Activated naive CD4-positive, alpha-beta T cell treated with anti-CD3 and anti-CD28 coated beads, Interleukin-2, amount 50 U/mL, for 72 hours (primary cell): ENCODE measurements at regions not wholly inside any gene's neighbourhood (a gene's known extent, or its start where the extent isn't known, plus 50 kb on each side); places are given as distances from the start of the nearest gene placed in this dataset.

Source experiments
- ATAC-seq, 2 donors: fragments of 150-1000 bp; cut with Tn5 transposase; 2 replicates each; pipeline ENCODE4 v1.10.0; 2021; ENCODE audit warnings: mild to moderate bottlenecking in 2 of 2, moderate library complexity in 2 of 2
- DNase-seq, 2 donors: peaks; one replicate each; pipeline ENCODE4 v3.0.0; 2021 to 2022; ENCODE audit warnings: low spot score in 2 of 2
- H3K27ac Mint-ChIP-seq, 2 donors: one replicate each; pipeline ENCODE4 v1.8.0; 2022; ENCODE audit warnings: mild to moderate bottlenecking in 2 of 2, mixed read lengths in 2 of 2
- H3K36me3 Mint-ChIP-seq, 2 donors: one replicate each; pipeline ENCODE4 v1.8.0; 2022; ENCODE audit warnings: mixed read lengths in 2 of 2
- H3K9me3 Mint-ChIP-seq, 2 donors: one replicate each; pipeline ENCODE4 v1.8.0; 2022; ENCODE audit warnings: mixed read lengths in 2 of 2

GRCh38 chr12:118706437-118706836 is 274.9 kb upstream of the SRRM4 start:
- H3K36me3 Mint-ChIP-seq = peaks cover 0 to 5% of the 10 kb centered on the region in 2 donors
- H3K9me3 Mint-ChIP-seq = peaks cover 19 to 25% of the 10 kb centered on the region in 2 donors
- DNase-seq (no peak), ATAC-seq (no peak)
- no peak overlapping the region for H3K27ac Mint-ChIP-seq

DNA sequence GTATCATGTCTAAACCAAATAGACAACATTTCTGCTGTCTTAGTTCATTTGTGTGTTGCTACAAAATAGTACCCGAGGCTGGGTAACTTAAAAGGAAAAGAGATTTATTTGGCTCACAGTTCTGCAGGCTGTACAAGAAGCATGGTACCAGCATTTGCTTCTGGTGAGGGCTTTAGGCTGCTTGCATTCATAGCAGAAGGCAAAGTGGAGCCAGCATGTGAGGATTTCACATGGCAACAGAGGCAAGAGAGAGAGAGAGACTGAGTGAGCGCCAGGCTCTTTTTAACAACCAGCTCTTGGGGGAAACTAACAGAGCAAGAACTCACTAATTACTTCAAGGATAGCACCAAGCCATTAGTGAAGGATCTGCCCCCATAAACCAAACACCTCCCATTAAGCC is 271.4 kb upstream of the SRRM4 start:
- peaks cover 0 to 5% of the 10 kb centered on the region in 2 donors for H3K36me3 Mint-ChIP-seq
- ATAC-seq (no peak), DNase-seq (no peak)
- peaks cover 19 to 25% of the 10 kb centered on the region in 2 donors for H3K9me3 Mint-ChIP-seq
- no peak overlapping the region for H3K27ac Mint-ChIP-seq

DNA sequence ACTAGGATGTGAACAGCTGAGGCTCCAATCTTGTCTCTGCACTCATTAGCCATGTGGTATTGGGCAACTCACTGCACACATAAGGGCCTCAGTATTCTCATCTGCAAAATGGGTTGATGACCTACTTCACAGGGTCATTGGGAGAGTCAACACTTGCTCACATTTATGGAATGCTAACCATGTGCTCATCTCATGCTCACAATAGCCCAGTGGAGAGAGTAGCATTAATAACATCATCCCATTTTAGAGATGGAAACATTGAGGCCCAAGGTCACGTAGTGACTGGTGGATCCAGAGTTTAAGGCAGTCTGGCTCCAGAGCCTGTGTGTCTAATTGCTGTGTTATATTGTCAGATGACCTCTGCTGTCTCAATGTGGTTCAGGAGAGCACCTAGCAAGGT is 270.2 kb upstream of the SRRM4 start:
- DNase-seq = no peak
- Mint-ChIP-seq H3K36me3 (peaks cover 0 to 5% of the 10 kb centered on the region in 2 donors), H3K9me3 (peaks cover 19 to 25% of the 10 kb centered on the region in 2 donors), H3K27ac (no peak overlapping the region)
- ATAC-seq = no peak

DNA sequence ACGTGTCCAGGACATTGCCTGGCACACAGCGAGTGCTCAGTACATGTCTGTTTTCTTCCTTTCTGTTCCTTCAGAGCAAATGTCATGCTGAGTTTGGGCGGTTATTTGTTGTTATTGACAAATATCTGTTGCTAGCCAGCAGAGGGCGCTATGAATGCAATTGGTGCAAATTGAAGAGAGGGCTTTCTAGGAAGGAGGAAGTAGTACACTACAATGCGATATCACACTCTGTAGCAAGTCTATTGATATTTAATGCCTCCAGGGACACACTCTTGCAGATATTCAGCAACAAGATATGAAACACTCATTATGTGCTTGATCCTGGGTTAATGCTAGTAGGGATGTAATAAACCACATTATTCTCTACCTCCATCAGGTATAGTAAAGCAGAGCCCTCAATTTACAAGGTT is 267.3 kb upstream of the SRRM4 start:
- peak in 1 of 2 donors; percentile 33 for DNase-seq
- no peak for ATAC-seq
- Mint-ChIP-seq H3K27ac (no peak overlapping the region), H3K36me3 (peaks cover 0 to 5% of the 10 kb centered on the region in 2 donors), H3K9me3 (peaks cover 0 to 5% of the 10 kb centered on the region in 2 donors)

DNA sequence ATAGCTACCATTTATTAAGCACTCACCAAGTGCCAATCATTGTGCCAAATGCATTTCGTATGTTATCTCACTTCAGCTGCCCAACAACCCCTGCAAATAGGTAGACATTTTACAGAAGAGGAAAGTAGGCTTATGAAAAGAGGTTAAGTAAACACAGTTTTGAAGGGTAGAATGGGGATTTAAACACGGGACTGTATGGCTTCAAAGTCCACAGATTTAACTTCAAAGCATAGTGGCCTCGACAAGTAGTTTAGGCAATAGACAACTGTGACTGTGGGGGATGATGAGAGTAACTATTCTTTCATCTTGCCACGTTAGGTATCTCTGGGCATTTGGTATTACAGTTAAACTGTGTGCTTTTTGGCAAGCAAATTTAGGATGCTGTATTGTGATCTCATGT is 266.8 kb upstream of the SRRM4 start:
- ATAC-seq = no peak
- no peak for DNase-seq
- Mint-ChIP-seq H3K9me3 (peaks cover 0 to 5% of the 10 kb centered on the region in 2 donors), H3K36me3 (peaks cover 0 to 5% of the 10 kb centered on the region in 2 donors), H3K27ac (no peak overlapping the region)

DNA sequence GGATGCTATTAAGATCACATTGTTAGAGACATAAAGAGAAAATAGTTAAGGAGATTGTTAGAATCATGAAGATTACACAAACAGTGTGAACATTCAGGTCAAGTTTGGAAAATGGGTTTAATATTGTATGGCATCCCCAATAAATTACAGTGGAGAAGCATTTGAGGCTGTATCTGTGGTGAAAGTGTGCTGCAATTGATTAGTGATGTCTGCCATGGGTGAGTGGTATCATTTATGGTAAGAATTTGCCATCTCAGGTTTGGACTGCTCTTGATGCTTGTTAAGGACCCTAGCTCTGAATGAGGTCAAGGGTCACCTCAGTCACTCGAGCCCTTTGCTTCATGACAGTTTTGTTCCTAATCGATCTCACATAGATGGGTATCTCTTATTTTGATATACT is 265.7 kb upstream of the SRRM4 start:
- H3K36me3 Mint-ChIP-seq = peaks cover 0 to 3% of the 10 kb centered on the region in 2 donors
- no peak overlapping the region for H3K27ac Mint-ChIP-seq
- DNase-seq (no peak), ATAC-seq (no peak)
- peaks cover 0 to 2% of the 10 kb centered on the region in 2 donors for H3K9me3 Mint-ChIP-seq

DNA sequence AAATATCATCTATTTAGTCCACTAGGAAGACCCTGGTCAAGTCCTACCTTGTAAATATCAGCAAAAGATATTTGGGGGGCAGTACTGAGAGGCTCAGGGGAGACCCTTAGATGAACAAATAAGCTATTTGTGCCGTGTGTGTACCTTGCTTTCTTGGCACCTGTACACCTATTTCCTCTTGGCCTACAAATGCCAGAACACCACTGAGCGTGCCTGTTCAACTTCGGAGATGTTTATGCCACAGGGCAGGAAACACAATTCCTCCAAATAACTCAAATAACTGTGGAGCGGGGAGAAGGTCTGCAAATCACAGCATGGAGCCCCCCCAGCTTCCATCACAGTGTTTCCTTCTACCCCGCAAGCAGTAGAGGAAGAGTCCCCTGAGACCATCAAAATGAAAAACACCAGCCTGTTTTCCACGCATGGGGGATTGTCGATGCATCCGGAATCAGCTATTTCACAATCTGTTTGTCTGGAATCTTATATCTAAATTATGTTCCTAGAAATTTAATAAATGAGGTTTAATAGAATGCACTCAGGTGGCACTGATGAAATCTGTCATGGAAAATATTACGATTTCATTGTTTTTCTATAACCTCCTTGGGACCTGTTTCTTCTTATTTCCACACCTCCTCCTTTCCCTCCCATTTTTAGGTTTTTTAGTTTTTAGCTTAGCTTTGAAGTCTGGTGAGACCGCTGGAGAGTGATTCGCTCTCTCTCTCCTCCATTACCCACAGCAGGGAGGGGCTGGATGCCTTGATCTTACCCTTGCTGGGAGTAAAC is 254.0 kb upstream of the SRRM4 start:
- DNase-seq (no peak), ATAC-seq (no peak)
- Mint-ChIP-seq H3K36me3 (no peaks in the 10 kb centered on the region), H3K27ac (peak overlapping the region in 1 of 2 donors; percentile 29), H3K9me3 (peaks cover 4% of the 10 kb centered on the region in 2 donors)

- DNase-seq (no peak), ATAC-seq (no peak)
- H3K9me3 Mint-ChIP-seq = peaks cover 0 to 4% of the 10 kb centered on the region in 2 donors
- no peaks in the 10 kb centered on the region for H3K36me3 Mint-ChIP-seq
- peak overlapping the region in 1 of 2 donors; percentile 29 for H3K27ac Mint-ChIP-seq
Measured at GRCh38 chr12:118727979-118728366, 253.4 kb upstream of the SRRM4 start.

DNA sequence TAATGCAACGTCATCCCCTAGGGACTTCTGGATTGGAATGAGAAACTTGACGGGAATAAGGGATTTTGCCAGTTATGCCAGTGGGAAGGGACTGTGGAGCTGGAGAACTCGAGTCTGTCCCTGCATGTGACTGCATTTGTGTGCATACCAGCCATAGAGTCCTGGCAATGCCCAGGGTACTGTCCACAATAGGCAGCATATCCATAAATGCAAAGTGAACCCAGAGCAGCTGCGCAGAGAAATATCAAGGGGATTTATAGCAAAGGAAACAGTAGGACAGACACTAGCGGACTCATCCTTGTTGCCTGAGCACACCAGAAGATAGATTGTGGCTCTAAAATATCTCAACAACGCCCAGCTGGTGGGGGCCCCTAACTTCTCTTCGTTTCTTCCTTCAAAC is 247.1 kb upstream of the SRRM4 start:
- ATAC-seq (no peak), DNase-seq (no peak)
- Mint-ChIP-seq H3K27ac (no peak overlapping the region), H3K36me3 (no peaks in the 10 kb centered on the region), H3K9me3 (peaks cover 7 to 11% of the 10 kb centered on the region in 2 donors)

DNA sequence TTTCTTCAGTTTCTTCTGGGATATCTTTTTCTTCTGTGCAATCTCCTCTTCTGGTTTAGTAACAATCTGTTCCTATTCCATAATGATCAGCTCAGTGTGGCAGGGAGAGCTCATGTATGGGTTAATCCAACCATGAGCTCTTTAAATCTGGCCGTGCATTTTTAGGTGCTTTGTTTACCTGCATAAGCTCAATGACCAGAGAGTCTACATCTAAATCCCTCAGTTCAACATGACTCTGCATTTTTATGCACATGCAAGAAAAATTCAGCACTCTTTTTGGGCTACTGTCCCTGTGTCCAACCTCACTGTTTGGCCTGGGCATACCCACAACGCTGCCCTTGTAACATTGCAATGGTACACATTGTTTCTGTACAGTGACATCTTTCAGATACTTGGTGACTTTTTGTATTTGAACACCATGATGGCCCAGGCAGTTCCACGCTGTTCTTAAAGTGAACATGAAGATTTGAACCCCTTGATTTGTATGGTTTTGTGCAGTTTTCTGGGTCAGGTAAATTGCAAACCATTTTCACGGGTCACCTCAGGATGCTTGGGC is 243.3 kb upstream of the SRRM4 start:
- Mint-ChIP-seq H3K27ac (no peak overlapping the region), H3K36me3 (no peaks in the 10 kb centered on the region), H3K9me3 (peaks cover 7 to 11% of the 10 kb centered on the region in 2 donors)
- DNase-seq (no peak), ATAC-seq (no peak)

GRCh38 chr12:118741194-118741593 is 240.1 kb upstream of the SRRM4 start:
- no peak overlapping the region for H3K27ac Mint-ChIP-seq
- no peak for ATAC-seq

DNA sequence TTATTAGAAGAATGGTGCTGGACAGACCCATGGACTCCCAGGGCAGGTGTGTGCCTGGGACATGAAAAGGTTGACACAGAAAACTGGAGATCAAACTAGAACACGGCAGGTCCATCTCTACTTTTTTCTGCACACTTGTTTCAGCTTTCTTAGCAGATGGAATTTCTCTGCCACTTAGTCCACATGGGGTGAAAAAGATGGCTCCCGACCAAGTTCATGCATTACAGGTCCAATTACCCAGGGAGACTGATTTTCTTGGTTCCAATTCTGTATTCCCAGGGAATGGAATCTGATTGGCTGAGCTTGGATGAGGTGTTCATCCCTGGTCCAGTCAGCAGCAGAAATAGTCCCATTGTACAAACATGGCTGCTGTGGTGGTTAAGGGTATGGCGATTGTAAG is 238.9 kb upstream of the SRRM4 start:
- H3K9me3 Mint-ChIP-seq = peaks cover 10 to 16% of the 10 kb centered on the region in 2 donors
- DNase-seq (no peak), ATAC-seq (no peak)
- no peak overlapping the region for H3K27ac Mint-ChIP-seq
- H3K36me3 Mint-ChIP-seq = no peaks in the 10 kb centered on the region

More at GRCh38 chr12:118741194-118741593, 240.1 kb upstream of the SRRM4 start:
- no peak for DNase-seq
- H3K9me3 Mint-ChIP-seq = peaks cover 10 to 15% of the 10 kb centered on the region in 2 donors
- no peaks in the 10 kb centered on the region for H3K36me3 Mint-ChIP-seq

- no peak for DNase-seq
- Mint-ChIP-seq H3K36me3 (no peaks in the 10 kb centered on the region), H3K9me3 (peaks cover 10 to 17% of the 10 kb centered on the region in 2 donors), H3K27ac (no peak overlapping the region)
- ATAC-seq = no peak
Measured at GRCh38 chr12:118743896-118744700, 237.2 kb upstream of the SRRM4 start.

GRCh38 chr12:118746176-118746575 is 235.2 kb upstream of the SRRM4 start:
- ATAC-seq = no peak
- H3K36me3 Mint-ChIP-seq = no peaks in the 10 kb centered on the region
- H3K27ac Mint-ChIP-seq = no peak overlapping the region
- DNase-seq = no peak
- H3K9me3 Mint-ChIP-seq = peaks cover 10 to 20% of the 10 kb centered on the region in 2 donors

- H3K36me3 Mint-ChIP-seq = no peaks in the 10 kb centered on the region
- H3K27ac Mint-ChIP-seq = no peak overlapping the region
- ATAC-seq (no peak), DNase-seq (no peak)
- H3K9me3 Mint-ChIP-seq = peaks cover 10 to 23% of the 10 kb centered on the region in 2 donors
Measured at GRCh38 chr12:118746960-118747359, 234.4 kb upstream of the SRRM4 start.

GRCh38 chr12:118747771-118748170 is 233.6 kb upstream of the SRRM4 start:
- ATAC-seq (no peak), DNase-seq (no peak)
- Mint-ChIP-seq H3K27ac (no peak overlapping the region), H3K36me3 (no peaks in the 10 kb centered on the region), H3K9me3 (peaks cover 10 to 23% of the 10 kb centered on the region in 2 donors)
